ENCODE measurements at regions not wholly inside any gene's neighbourhood (a gene's known extent, or its start where the extent isn't known, plus 50 kb on each side); places are given as distances from the start of the nearest gene placed in this dataset.

- TF ChIP-seq USF1 (IDR thresholded peaks at IDR 0.05; ENCODE audit: borderline replicate concordance, low read depth) (no peak), TCF12 (IDR thresholded peaks at IDR 0.05) (no peak), PBX3 (IDR thresholded peaks at IDR 0.05) (no peak)
These were observed 92.2 kb downstream of the TNFRSF13B start (continued) for GRCh38 chr17:16879686-16880085.

GRCh38 chr17:16878606-16879005 is 93.3 kb downstream of the TNFRSF13B start:
- ChIA-PET CTCF (interaction anchor here (0.6 kb wide), 1 partner anchor 617 kb away, joined by 3 read pairs; no protein-coding TSS in a partner anchor), POLR2A (no interaction called here)
- no peak overlapping the region for H3K4me2 ChIP-seq
- no peaks in the 10 kb centered on the region for H3F3A ChIP-seq (replicated peaks; ENCODE audit: insufficient read depth)
- no peaks in the 10 kb centered on the region for H3K27me3 ChIP-seq (ENCODE audit: insufficient read depth)
- no peak overlapping the region for H2AFZ ChIP-seq (ENCODE audit: low read depth)
- H3K4me1 ChIP-seq (ENCODE audit: control insufficient read depth in 1 of 2, insufficient read depth in 2 of 2, low read depth in 1 of 2, low read length in 1 of 2) = no peaks in the 10 kb centered on the region
- no peaks in the 10 kb centered on the region for H3K9me2 ChIP-seq
- TF ChIP-seq SIN3A (IDR thresholded peaks at IDR 0.05; ENCODE audit: borderline replicate concordance, low read depth, low read length) = no peak
- TF ChIP-seq POLR2AphosphoS5 (IDR thresholded peaks at IDR 0.05; ENCODE audit: low read depth, low read length) = no peak
- TF ChIP-seq SMC3 (IDR thresholded peaks at IDR 0.05; ENCODE audit: low read depth, low read length) = no peak
- no peak for TF ChIP-seq NRF1 (IDR thresholded peaks at IDR 0.05; ENCODE audit: low read depth, low read length)
- no peak for TF ChIP-seq FOSL2 (IDR thresholded peaks at IDR 0.05; ENCODE audit: borderline replicate concordance, low read depth)
- TF ChIP-seq NFIC (IDR thresholded peaks at IDR 0.05; ENCODE audit: borderline replicate concordance) = no peak
- TF ChIP-seq CTCF (IDR thresholded peaks at IDR 0.05) = no peak
- no peak for TF ChIP-seq CHD2 (IDR thresholded peaks at IDR 0.05; ENCODE audit: low read length, partially characterized antibody)
- no peak for TF ChIP-seq MEF2A (IDR thresholded peaks at IDR 0.05; ENCODE audit: borderline replicate concordance, low read depth)
- no peak for TF ChIP-seq GABPA (IDR thresholded peaks at IDR 0.05; ENCODE audit: low read depth)
- no peak for TF ChIP-seq USF2 (IDR thresholded peaks at IDR 0.05; ENCODE audit: borderline replicate concordance, low read depth, low read length)
- no peak for TF ChIP-seq EP300 (IDR thresholded peaks at IDR 0.05; ENCODE audit: borderline replicate concordance in 1 of 2, low read depth in 1 of 2, low read length in 1 of 2)
- no peak for TF ChIP-seq RXRA (IDR thresholded peaks at IDR 0.05; ENCODE audit: borderline replicate concordance, low read depth)
- TF ChIP-seq TAF1 (IDR thresholded peaks at IDR 0.05; ENCODE audit: borderline replicate concordance, low read depth, low read length) = no peak
- no peak for TF ChIP-seq GATA2 (CRISPR knock-in tag; IDR thresholded peaks at IDR 0.05)
- TF ChIP-seq RCOR1 (IDR thresholded peaks at IDR 0.05; ENCODE audit: low read length) = no peak
- TF ChIP-seq MXI1 (IDR thresholded peaks at IDR 0.05; ENCODE audit: low read depth, low read length) = no peak
- no peak for TF ChIP-seq IRF3 (IDR thresholded peaks at IDR 0.05; ENCODE audit: low read depth, low read length)
- no peaks in the 10 kb centered on the region for H4K20me1 ChIP-seq (ENCODE audit: insufficient read depth)
- no peak overlapping the region for H3K4me3 ChIP-seq (ENCODE audit: low read depth in 2 of 2, low read length in 1 of 2)
- H3K36me3 ChIP-seq (replicated peaks in 1 of 2; ENCODE audit: control insufficient read depth in 1 of 2, insufficient read depth in 2 of 2, low read length in 1 of 2) = no peaks in the 10 kb centered on the region
- H3K9me3 ChIP-seq = no peaks in the 10 kb centered on the region
- no peak overlapping the region for H3K9ac ChIP-seq
- WGBS (ENCODE audit: low lambda C conversion rate) = 43% methylated on average over 10 of the region's 10 CpGs
- H3K79me2 ChIP-seq (ENCODE audit: insufficient read depth) = no peaks in the 10 kb centered on the region
- no peak overlapping the region for H3K27ac ChIP-seq (ENCODE audit: low read depth in 2 of 2, low read length in 1 of 2)
- no peak for DNase-seq

All from SK-N-SH (cell line).